HG02588 (cell line): ENCODE measurements at regions not wholly inside any gene's neighbourhood (a gene's known extent, or its start where the extent isn't known, plus 50 kb on each side); places are given as distances from the start of the nearest gene placed in this dataset.
"Not testable (repeated sequence)": the region's sequence is repeated elsewhere in the genome, so short reads cannot be mapped to it uniquely, and the experiment has no call there.

Experiments used
- ATAC-seq: cut with Tn5 transposase; IDR thresholded peaks from one replicate; pipeline ENCODE4 v1.9.1; 2021; ENCODE audit warnings: mild to moderate bottlenecking, moderate library complexity; ENCODE audit not compliant: unreplicated experiment

GRCh38 chr10:78096486-78096885 lies 62.8 kb downstream of the RPS24 start:
- ATAC-seq = not testable (repeated sequence)

GRCh38 chr10:78102593-78102992 lies 68.9 kb downstream of the RPS24 start:
- ATAC-seq = not testable (repeated sequence)

- ATAC-seq = no peak
These were observed 75.5 kb downstream of the RPS24 start for GRCh38 chr10:78109210-78109609.

- ATAC-seq = no peak
These were observed 81.6 kb downstream of the RPS24 start for GRCh38 chr10:78115135-78115853.

GRCh38 chr10:78116361-78116760 lies 82.7 kb downstream of the RPS24 start:
- ATAC-seq = no peak

- no peak for ATAC-seq
These were observed 84.9 kb downstream of the RPS24 start for GRCh38 chr10:78118591-78118990.

GRCh38 chr10:78121801-78122200 lies 88.1 kb downstream of the RPS24 start:
- no peak for ATAC-seq

GRCh38 chr10:78124167-78124566 lies 90.5 kb downstream of the RPS24 start:
- ATAC-seq = no peak

- no peak for ATAC-seq
These were observed 95.5 kb downstream of the RPS24 start for GRCh38 chr10:78129211-78129610.

- ATAC-seq = no peak
These were observed 97.5 kb downstream of the RPS24 start for GRCh38 chr10:78130966-78131710.

- ATAC-seq = no peak
These were observed 101.2 kb downstream of the RPS24 start for GRCh38 chr10:78134773-78135306.

GRCh38 chr10:78137147-78137546 lies 103.5 kb downstream of the RPS24 start:
- no peak for ATAC-seq

- ATAC-seq = no peak
These were observed 105.7 kb downstream of the RPS24 start for GRCh38 chr10:78139341-78139740.

- ATAC-seq = no peak
These were observed 106.5 kb downstream of the RPS24 start for GRCh38 chr10:78140066-78140630.

GRCh38 chr10:78143576-78143975 lies 109.9 kb downstream of the RPS24 start:
- no peak for ATAC-seq

GRCh38 chr10:78146200-78146599 lies 112.5 kb downstream of the RPS24 start:
- no peak for ATAC-seq

GRCh38 chr10:78147202-78147601 lies 113.5 kb downstream of the RPS24 start:
- ATAC-seq = no peak

GRCh38 chr10:78148216-78148960 lies 114.7 kb downstream of the RPS24 start:
- no peak for ATAC-seq

- no peak for ATAC-seq
These were observed 115.4 kb downstream of the RPS24 start for GRCh38 chr10:78148961-78149612.

GRCh38 chr10:78150756-78151155 lies 117.1 kb downstream of the RPS24 start:
- ATAC-seq = no peak

GRCh38 chr10:78155722-78156121 lies 122.1 kb downstream of the RPS24 start:
- ATAC-seq = no peak
